ENCODE measurements at regions not wholly inside any gene's neighbourhood (a gene's known extent, or its start where the extent isn't known, plus 50 kb on each side); places are given as distances from the start of the nearest gene placed in this dataset.
"Not testable (repeated sequence)": the region's sequence is repeated elsewhere in the genome, so short reads cannot be mapped to it uniquely, and the experiment has no call there.

- H4K20me1 ChIP-seq (ENCODE audit: insufficient read depth, poor library complexity, severe bottlenecking); H2AFZ ChIP-seq; H3K36me3 ChIP-seq (replicated peaks; ENCODE audit: insufficient read depth, low read depth); H3K27ac ChIP-seq; H3K4me2 ChIP-seq; H3K79me2 ChIP-seq; H3K4me1 ChIP-seq (ENCODE audit: insufficient read depth); H3K9me2 ChIP-seq (replicated peaks; ENCODE audit: insufficient read depth); H3K4me3 ChIP-seq; H3K27me3 ChIP-seq; H3K9me3 ChIP-seq (ENCODE audit: low read depth); DNase-seq (ENCODE audit: low spot score): not testable (repeated sequence)
- WGBS (ENCODE audit: low lambda C conversion rate, missing lambda C conversion rate): 95% methylated on average over 13 of the region's 65 CpGs
These were observed 167.5 kb upstream of the TP53TG3D start for GRCh38 chr16:32085438-32086141.

- DNase-seq (ENCODE audit: low spot score); H3K36me3 ChIP-seq (replicated peaks; ENCODE audit: insufficient read depth, low read depth); H4K20me1 ChIP-seq (ENCODE audit: insufficient read depth, poor library complexity, severe bottlenecking); H3K4me3 ChIP-seq; H3K27me3 ChIP-seq; H3K4me1 ChIP-seq (ENCODE audit: insufficient read depth); H3K79me2 ChIP-seq; H3K4me2 ChIP-seq; H2AFZ ChIP-seq; H3K9me2 ChIP-seq (replicated peaks; ENCODE audit: insufficient read depth); H3K9me3 ChIP-seq (ENCODE audit: low read depth); H3K27ac ChIP-seq: not testable (repeated sequence)
- WGBS (ENCODE audit: low lambda C conversion rate, missing lambda C conversion rate): 92% methylated on average over 12 of the region's 45 CpGs
These were observed 137.5 kb upstream of the TP53TG3D start for GRCh38 chr16:32115562-32115961.

GRCh38 chr16:32116080-32116479, 137.0 kb upstream of the TP53TG3D start:
- H3K4me2 ChIP-seq: no peak overlapping the region

GRCh38 chr16:32116533-32116932, 136.6 kb upstream of the TP53TG3D start:
- not testable (repeated sequence) for H3K36me3 ChIP-seq (replicated peaks; ENCODE audit: insufficient read depth, low read depth)

More at GRCh38 chr16:32116080-32116479, 137.0 kb upstream of the TP53TG3D start:
- H3K9me2 ChIP-seq (replicated peaks; ENCODE audit: insufficient read depth): no peaks in the 10 kb centered on the region
- H3K27ac ChIP-seq: no peak overlapping the region
- no peaks in the 10 kb centered on the region for H3K36me3 ChIP-seq (replicated peaks; ENCODE audit: insufficient read depth, low read depth)
- WGBS (ENCODE audit: low lambda C conversion rate, missing lambda C conversion rate): no CpG with 5 or more reads among the region's 52 CpGs
- no peaks in the 10 kb centered on the region for H3K79me2 ChIP-seq
- no peak overlapping the region for H3K4me3 ChIP-seq
- H3K4me1 ChIP-seq (ENCODE audit: insufficient read depth): no peaks in the 10 kb centered on the region
- H3K9me3 ChIP-seq (ENCODE audit: low read depth): no peaks in the 10 kb centered on the region
- no peaks in the 10 kb centered on the region for H3K27me3 ChIP-seq
- H4K20me1 ChIP-seq (ENCODE audit: insufficient read depth, poor library complexity, severe bottlenecking): no peaks in the 10 kb centered on the region
- TF ChIP-seq EZH2 (IDR thresholded peaks at IDR 0.05; ENCODE audit: borderline replicate concordance) (no peak), CTCF (IDR thresholded peaks at IDR 0.05; ENCODE audit: poor library complexity) (no peak), EZH2phosphoT487 (IDR thresholded peaks at IDR 0.05; ENCODE audit: low read depth, severe bottlenecking, unreplicated experiment) (no peak)
- no peak overlapping the region for H2AFZ ChIP-seq
- peak; percentile 1 for DNase-seq (ENCODE audit: low spot score)

GRCh38 chr16:32120372-32120771, 132.7 kb upstream of the TP53TG3D start:
- H3K79me2 ChIP-seq; H3K4me2 ChIP-seq; H3K36me3 ChIP-seq (replicated peaks; ENCODE audit: insufficient read depth, low read depth); H3K27me3 ChIP-seq; H4K20me1 ChIP-seq (ENCODE audit: insufficient read depth, poor library complexity, severe bottlenecking); H3K9me3 ChIP-seq (ENCODE audit: low read depth); H3K9me2 ChIP-seq (replicated peaks; ENCODE audit: insufficient read depth); H3K4me1 ChIP-seq (ENCODE audit: insufficient read depth); H3K27ac ChIP-seq; H2AFZ ChIP-seq; DNase-seq (ENCODE audit: low spot score); H3K4me3 ChIP-seq: not testable (repeated sequence)
- whole genome bisulfite sequencing (ENCODE audit: low lambda C conversion rate, missing lambda C conversion rate): 50% methylated on average over 1 of the region's 1 CpG

More at GRCh38 chr16:32116533-32116932, 136.6 kb upstream of the TP53TG3D start:
- H3K27me3 ChIP-seq; H3K4me1 ChIP-seq (ENCODE audit: insufficient read depth); DNase-seq (ENCODE audit: low spot score); H4K20me1 ChIP-seq (ENCODE audit: insufficient read depth, poor library complexity, severe bottlenecking); H3K9me3 ChIP-seq (ENCODE audit: low read depth); H2AFZ ChIP-seq; H3K4me3 ChIP-seq; H3K4me2 ChIP-seq; H3K9me2 ChIP-seq (replicated peaks; ENCODE audit: insufficient read depth); H3K79me2 ChIP-seq; H3K27ac ChIP-seq: not testable (repeated sequence)
- WGBS (ENCODE audit: low lambda C conversion rate, missing lambda C conversion rate): 94% methylated on average over 14 of the region's 29 CpGs

- not testable (repeated sequence) for H3K79me2 ChIP-seq; H3K27me3 ChIP-seq; H3K4me1 ChIP-seq (ENCODE audit: insufficient read depth); H3K27ac ChIP-seq; H3K4me2 ChIP-seq; H3K36me3 ChIP-seq (replicated peaks; ENCODE audit: insufficient read depth, low read depth); H3K9me2 ChIP-seq (replicated peaks; ENCODE audit: insufficient read depth); H3K9me3 ChIP-seq (ENCODE audit: low read depth); H3K4me3 ChIP-seq; H2AFZ ChIP-seq; H4K20me1 ChIP-seq (ENCODE audit: insufficient read depth, poor library complexity, severe bottlenecking); DNase-seq (ENCODE audit: low spot score)
- 71% methylated on average over 3 of the region's 3 CpGs for WGBS (ENCODE audit: low lambda C conversion rate, missing lambda C conversion rate)
These were observed 132.3 kb upstream of the TP53TG3D start for GRCh38 chr16:32120779-32121178.

DNA sequence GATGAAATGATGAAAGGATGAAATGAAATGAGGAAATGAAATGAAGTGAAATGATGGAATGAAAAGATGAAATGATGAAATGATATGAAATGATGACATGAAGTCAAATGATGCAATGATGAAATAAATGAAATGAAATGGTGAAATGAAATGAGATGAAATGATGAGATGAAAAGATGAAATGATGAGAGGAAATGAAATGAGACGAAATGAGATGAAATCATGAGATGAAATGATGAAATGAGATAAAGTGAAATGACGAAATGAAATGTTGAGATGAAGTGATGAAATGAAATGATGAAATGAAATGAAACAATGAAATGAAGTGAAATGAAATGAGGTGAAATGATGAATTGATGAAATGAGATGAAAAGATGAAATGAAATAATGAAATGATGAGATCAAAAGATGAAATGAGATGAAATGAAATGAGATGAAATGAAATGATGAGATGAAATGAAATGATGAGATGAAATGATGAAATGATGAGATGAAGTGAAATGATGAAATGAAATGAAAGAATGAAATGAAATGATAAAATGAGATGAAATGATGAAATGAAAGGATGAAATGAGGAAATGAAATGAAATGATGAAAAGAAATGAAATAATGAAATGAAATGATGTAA, 131.7 kb upstream of the TP53TG3D start:
- DNase-seq (ENCODE audit: low spot score): not testable (repeated sequence)
- WGBS (ENCODE audit: low lambda C conversion rate, missing lambda C conversion rate): 72% methylated on average over 2 of the region's 2 CpGs

GRCh38 chr16:32152434-32152833, 100.7 kb upstream of the TP53TG3D start:
- not testable (repeated sequence) for H3K9me3 ChIP-seq (ENCODE audit: low read depth); H3K36me3 ChIP-seq (replicated peaks; ENCODE audit: insufficient read depth, low read depth); H3K4me2 ChIP-seq; H3K4me3 ChIP-seq; DNase-seq (ENCODE audit: low spot score); H4K20me1 ChIP-seq (ENCODE audit: insufficient read depth, poor library complexity, severe bottlenecking); H3K79me2 ChIP-seq; H3K4me1 ChIP-seq (ENCODE audit: insufficient read depth); H3K27ac ChIP-seq; H3K9me2 ChIP-seq (replicated peaks; ENCODE audit: insufficient read depth); H3K27me3 ChIP-seq; H2AFZ ChIP-seq
- 92% methylated on average over 4 of the region's 8 CpGs for WGBS (ENCODE audit: low lambda C conversion rate, missing lambda C conversion rate)

More for the DNA sequence above, 131.7 kb upstream of the TP53TG3D start:
- not testable (repeated sequence) for H3K79me2 ChIP-seq; H2AFZ ChIP-seq; H4K20me1 ChIP-seq (ENCODE audit: insufficient read depth, poor library complexity, severe bottlenecking); H3K9me3 ChIP-seq (ENCODE audit: low read depth); H3K9me2 ChIP-seq (replicated peaks; ENCODE audit: insufficient read depth); H3K4me3 ChIP-seq; H3K4me2 ChIP-seq; H3K4me1 ChIP-seq (ENCODE audit: insufficient read depth); H3K27me3 ChIP-seq; H3K36me3 ChIP-seq (replicated peaks; ENCODE audit: insufficient read depth, low read depth); H3K27ac ChIP-seq

Measured in hepatocyte (in vitro differentiated cells).